ENCODE measurements at regions not wholly inside any gene's neighbourhood (a gene's known extent, or its start where the extent isn't known, plus 50 kb on each side); places are given as distances from the start of the nearest gene placed in this dataset.

- no peak for DNase-seq (ENCODE audit: low spot score)
Measured at GRCh38 chr1:216922406-216922805, 199.2 kb upstream of the ESRRG start.

- no peak for DNase-seq (ENCODE audit: low spot score)
Measured at GRCh38 chr1:216921866-216922265, 198.6 kb upstream of the ESRRG start.

GRCh38 chr1:216919060-216919970, 196.1 kb upstream of the ESRRG start:
- DNase-seq (ENCODE audit: low spot score): no peak

GRCh38 chr1:216916890-216917438, 193.7 kb upstream of the ESRRG start:
- no peak for DNase-seq (ENCODE audit: low spot score)

GRCh38 chr1:216914974-216915373, 191.7 kb upstream of the ESRRG start:
- peak; percentile 15 for DNase-seq (ENCODE audit: low spot score)

GRCh38 chr1:216913976-216914375, 190.7 kb upstream of the ESRRG start:
- no peak for DNase-seq (ENCODE audit: low spot score)

- DNase-seq (ENCODE audit: low spot score): no peak
Measured at GRCh38 chr1:216910081-216910840, 187.0 kb upstream of the ESRRG start.

- DNase-seq (ENCODE audit: low spot score): no peak
Measured at GRCh38 chr1:216908126-216908525, 184.9 kb upstream of the ESRRG start.

GRCh38 chr1:216907100-216907499, 183.9 kb upstream of the ESRRG start:
- DNase-seq (ENCODE audit: low spot score): no peak

- no peak for DNase-seq (ENCODE audit: low spot score)
Measured at GRCh38 chr1:216905781-216906180, 182.6 kb upstream of the ESRRG start.

GRCh38 chr1:216905137-216905536, 181.9 kb upstream of the ESRRG start:
- DNase-seq (ENCODE audit: low spot score): no peak

GRCh38 chr1:216904471-216904870, 181.2 kb upstream of the ESRRG start:
- no peak for DNase-seq (ENCODE audit: low spot score)

GRCh38 chr1:216903382-216903740, 180.1 kb upstream of the ESRRG start:
- DNase-seq (ENCODE audit: low spot score): peak; percentile 8

- DNase-seq (ENCODE audit: low spot score): peak; percentile 7
Measured at GRCh38 chr1:216902669-216903381, 179.6 kb upstream of the ESRRG start.

- DNase-seq (ENCODE audit: low spot score): no peak
Measured at GRCh38 chr1:216900116-216900620, 176.9 kb upstream of the ESRRG start.

GRCh38 chr1:216898801-216899200, 175.6 kb upstream of the ESRRG start:
- no peak for DNase-seq (ENCODE audit: low spot score)

- no peak for DNase-seq (ENCODE audit: low spot score)
Measured at GRCh38 chr1:216896146-216896545, 172.9 kb upstream of the ESRRG start.

GRCh38 chr1:216894494-216894893, 171.3 kb upstream of the ESRRG start:
- no peak for DNase-seq (ENCODE audit: low spot score)

- no peak for DNase-seq (ENCODE audit: low spot score)
Measured at GRCh38 chr1:216892581-216893160, 169.4 kb upstream of the ESRRG start.

- no peak for DNase-seq (ENCODE audit: low spot score)
Measured at GRCh38 chr1:216890871-216891270, 167.6 kb upstream of the ESRRG start.

GRCh38 chr1:216888731-216889130, 165.5 kb upstream of the ESRRG start:
- no peak for DNase-seq (ENCODE audit: low spot score)

Measured in H4 (cell line).